ENCODE measurements at regions not wholly inside any gene's neighbourhood (a gene's known extent, or its start where the extent isn't known, plus 50 kb on each side); places are given as distances from the start of the nearest gene placed in this dataset.

DNA sequence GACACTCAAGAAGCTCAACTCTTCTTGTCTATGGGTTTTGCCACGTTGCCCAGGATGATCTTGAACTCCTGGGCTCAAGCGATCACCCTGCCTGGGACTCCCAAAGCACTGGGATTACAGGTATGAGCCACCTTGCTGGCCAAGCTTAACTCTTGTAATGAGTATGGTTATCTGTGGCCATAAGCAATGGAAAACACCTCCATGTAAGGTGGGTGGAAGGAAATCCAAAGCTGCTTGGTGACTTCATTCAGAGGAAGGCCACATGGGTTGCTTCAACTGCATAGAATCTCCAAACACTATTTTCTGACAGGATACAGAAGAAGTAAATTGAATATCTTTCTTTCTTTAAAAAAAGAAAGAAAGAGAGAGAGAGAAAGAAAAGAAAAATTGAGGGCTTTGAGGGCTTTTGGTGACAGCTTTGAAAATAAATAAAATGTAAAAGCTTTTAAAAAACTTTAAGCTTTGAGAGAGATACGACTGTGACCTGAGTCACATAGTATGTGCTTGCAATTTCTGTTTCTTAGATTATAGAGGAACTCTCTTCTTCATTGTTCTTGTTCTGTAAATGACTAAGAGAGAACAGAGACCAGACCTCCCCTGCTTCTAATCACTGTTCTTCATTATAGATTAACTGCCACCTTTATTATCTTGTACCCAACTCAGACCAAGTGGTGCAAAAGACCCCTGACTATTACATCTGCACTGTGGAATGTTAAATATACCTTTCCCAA lies 123.1 kb upstream of the NDUFV2 start:
- H2AFZ ChIP-seq (ENCODE audit: low read length): no peak overlapping the region
- no TSS peak for BruUV-seq (replicated peaks)
- peaks cover 0 to 4% of the 10 kb centered on the region in 2 experiments; a peak in 2 of 5 replicates for H3K27me3 ChIP-seq (ENCODE audit: control insufficient read depth in 1 of 2, insufficient read depth in 2 of 2, low read length in 2 of 2)
- ChIA-PET POLR2A (no interaction called here), CTCF (ENCODE audit: low intra/inter-chr PET ratio, low total read pairs) (no interaction called here)
- ATAC-seq: no peak
- H3K27ac ChIP-seq (ENCODE audit: extremely low read length, insufficient read depth, low read length): no peak overlapping the region
- H3K9me3 ChIP-seq (ENCODE audit: low read length): no peaks in the 10 kb centered on the region
- intact Hi-C loops (cut with micrococcal nuclease; ENCODE audit: unreplicated experiment): no loop called here
- H3K4me3 ChIP-seq (replicated peaks in 1 of 3; ENCODE audit: insufficient read depth in 1 of 3, low read depth in 2 of 3, low read length in 3 of 3): no peak overlapping the region
- H3K4me1 ChIP-seq (ENCODE audit: insufficient read depth, low read length): peaks cover 42% of the 10 kb centered on the region
- H4K20me1 ChIP-seq (ENCODE audit: insufficient read depth, low read length): no peaks in the 10 kb centered on the region
- no peaks in the 10 kb centered on the region for H3K79me2 ChIP-seq (ENCODE audit: insufficient read depth, low read length)
- FAIRE-seq: no peak
- no peak overlapping the region for H3K4me2 ChIP-seq (ENCODE audit: low read depth, low read length)
- DNase-seq (ENCODE audit: low spot score): no peak
- H3K36me3 ChIP-seq (replicated peaks in 1 of 2; ENCODE audit: control insufficient read depth in 1 of 2, insufficient read depth in 2 of 2, low read length in 2 of 2): no peaks in the 10 kb centered on the region
- in situ Hi-C loops (cut with HindIII; ENCODE audit: extremely low pct_ligation_motif_present, low pct_unique_long_range_greater_than_20kb): no loop called here
- 3% methylated on average over 1 of the region's 3 CpGs for WGBS (ENCODE audit: low lambda C conversion rate)
- TF ChIP-seq YEATS4 (CRISPR knock-in tag; IDR thresholded peaks at IDR 0.05; ENCODE audit: borderline replicate concordance) (no peak), ZNF484 (CRISPR knock-in tag; IDR thresholded peaks at IDR 0.05; ENCODE audit: borderline replicate concordance, low read depth) (no peak), ZNF331 (CRISPR knock-in tag; IDR thresholded peaks at IDR 0.05) (no peak), FOXJ3 (CRISPR knock-in tag; IDR thresholded peaks at IDR 0.05; ENCODE audit: borderline replicate concordance) (no peak), ZNF768 (CRISPR knock-in tag; IDR thresholded peaks at IDR 0.05) (no peak)
- TF ChIP-seq, protein P1, sequence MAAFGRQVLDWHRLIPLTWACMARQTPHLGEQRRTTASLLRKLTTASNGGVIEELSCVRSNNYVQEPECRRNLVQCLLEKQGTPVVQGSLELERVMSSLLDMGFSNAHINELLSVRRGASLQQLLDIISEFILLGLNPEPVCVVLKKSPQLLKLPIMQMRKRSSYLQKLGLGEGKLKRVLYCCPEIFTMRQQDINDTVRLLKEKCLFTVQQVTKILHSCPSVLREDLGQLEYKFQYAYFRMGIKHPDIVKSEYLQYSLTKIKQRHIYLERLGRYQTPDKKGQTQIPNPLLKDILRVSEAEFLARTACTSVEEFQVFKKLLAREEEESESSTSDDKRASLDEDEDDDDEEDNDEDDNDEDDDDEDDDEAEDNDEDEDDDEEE (CRISPR knock-in tag; IDR thresholded peaks at IDR 0.05): no peak
- H3K9ac ChIP-seq (ENCODE audit: insufficient read depth, low read depth, low read length): no peak overlapping the region

DNA sequence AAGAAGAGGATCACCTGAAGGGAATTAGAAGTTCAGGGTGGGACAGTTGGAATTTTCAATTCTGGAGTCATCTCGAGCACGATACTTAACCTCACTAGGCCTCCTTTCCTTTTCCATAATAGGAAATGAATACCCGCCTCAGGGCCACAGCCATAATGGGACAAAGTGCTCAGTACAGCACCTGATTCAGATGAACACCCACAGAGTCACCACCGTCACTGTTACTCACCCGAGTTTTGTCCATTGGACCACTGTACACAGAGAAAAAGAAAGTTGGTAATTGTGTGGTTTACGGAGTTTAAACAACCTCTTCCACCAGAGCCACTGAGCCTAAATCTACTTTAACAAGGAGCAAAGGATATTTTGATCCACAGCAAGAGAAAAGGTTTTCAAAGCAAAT lies 122.0 kb upstream of the NDUFV2 start:
- in situ Hi-C loops (cut with HindIII; ENCODE audit: extremely low pct_ligation_motif_present, low pct_unique_long_range_greater_than_20kb): loop anchor here (5.0 kb wide), 2 partner anchors 98 to 323 kb away; no protein-coding TSS in a partner anchor
- ChIA-PET POLR2A (no interaction called here), CTCF (ENCODE audit: low intra/inter-chr PET ratio, low total read pairs) (no interaction called here)
- BruUV-seq (replicated peaks): no TSS peak
- 45% methylated on average over 6 of the region's 6 CpGs for WGBS (ENCODE audit: low lambda C conversion rate)
- Histone ChIP-seq H3K4me3 (replicated peaks in 1 of 3; ENCODE audit: insufficient read depth in 1 of 3, low read depth in 2 of 3, low read length in 3 of 3) (no peak overlapping the region), H3K79me2 (ENCODE audit: insufficient read depth, low read length) (no peaks in the 10 kb centered on the region), H3K9ac (ENCODE audit: insufficient read depth, low read depth, low read length) (no peak overlapping the region), H3K4me1 (ENCODE audit: insufficient read depth, low read length) (peaks cover 42% of the 10 kb centered on the region), H3K27me3 (ENCODE audit: control insufficient read depth in 1 of 2, insufficient read depth in 2 of 2, low read length in 2 of 2) (peaks cover 0 to 4% of the 10 kb centered on the region in 2 experiments; a peak in 1 of 5 replicates), H3K36me3 (replicated peaks in 1 of 2; ENCODE audit: control insufficient read depth in 1 of 2, insufficient read depth in 2 of 2, low read length in 2 of 2) (no peaks in the 10 kb centered on the region), H2AFZ (ENCODE audit: low read length) (no peak overlapping the region), H3K9me3 (ENCODE audit: low read length) (no peaks in the 10 kb centered on the region), H4K20me1 (ENCODE audit: insufficient read depth, low read length) (no peaks in the 10 kb centered on the region), H3K4me2 (ENCODE audit: low read depth, low read length) (no peak overlapping the region), H3K27ac (ENCODE audit: extremely low read length, insufficient read depth, low read length) (no peak overlapping the region)
- TF ChIP-seq SP2 (CRISPR knock-in tag; IDR thresholded peaks at IDR 0.05) (no peak), ZBTB38 (CRISPR knock-in tag; IDR thresholded peaks at IDR 0.05) (no peak), ZNF264 (CRISPR knock-in tag; IDR thresholded peaks at IDR 0.05) (no peak), IRF2 (CRISPR knock-in tag; IDR thresholded peaks at IDR 0.05) (no peak)
- TF ChIP-seq, protein P2, sequence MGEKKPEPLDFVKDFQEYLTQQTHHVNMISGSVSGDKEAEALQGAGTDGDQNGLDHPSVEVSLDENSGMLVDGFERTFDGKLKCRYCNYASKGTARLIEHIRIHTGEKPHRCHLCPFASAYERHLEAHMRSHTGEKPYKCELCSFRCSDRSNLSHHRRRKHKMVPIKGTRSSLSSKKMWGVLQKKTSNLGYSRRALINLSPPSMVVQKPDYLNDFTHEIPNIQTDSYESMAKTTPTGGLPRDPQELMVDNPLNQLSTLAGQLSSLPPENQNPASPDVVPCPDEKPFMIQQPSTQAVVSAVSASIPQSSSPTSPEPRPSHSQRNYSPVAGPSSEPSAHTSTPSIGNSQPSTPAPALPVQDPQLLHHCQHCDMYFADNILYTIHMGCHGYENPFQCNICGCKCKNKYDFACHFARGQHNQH (CRISPR knock-in tag; IDR thresholded peaks at IDR 0.05): no peak
- intact Hi-C loops (cut with micrococcal nuclease; ENCODE audit: unreplicated experiment): loop anchor here (5.0 kb wide), 1 partner anchor 58 kb away; no protein-coding TSS in a partner anchor
- ATAC-seq: no peak
- FAIRE-seq: no peak
- DNase-seq (ENCODE audit: low spot score): no peak
